ENCODE measurements at regions not wholly inside any gene's neighbourhood (a gene's known extent, or its start where the extent isn't known, plus 50 kb on each side); places are given as distances from the start of the nearest gene placed in this dataset.

- no peak for TF ChIP-seq ZNF274 (IDR thresholded peaks at IDR 0.05; ENCODE audit: low read depth, low read length)
- H3K4me3 ChIP-seq (ENCODE audit: low read length): no peak overlapping the region
These were observed 57.3 kb upstream of the TANK start for GRCh38 chr2:161102770-161103450.

- no peak for TF ChIP-seq ZNF274 (IDR thresholded peaks at IDR 0.05; ENCODE audit: low read depth, low read length)
- no peak overlapping the region for H3K4me3 ChIP-seq (ENCODE audit: low read length)
These were observed 56.8 kb upstream of the TANK start for GRCh38 chr2:161103451-161103831.

- no peak for TF ChIP-seq ZNF274 (IDR thresholded peaks at IDR 0.05; ENCODE audit: low read depth, low read length)
- peak overlapping the region; percentile 51; the same call in 1 of the 2 replicates for H3K4me3 ChIP-seq (ENCODE audit: low read length)
These were observed 56.1 kb upstream of the TANK start for GRCh38 chr2:161104054-161104553.

GRCh38 chr2:161107265-161107664 is 53.0 kb upstream of the TANK start:
- no peak for TF ChIP-seq ZNF274 (IDR thresholded peaks at IDR 0.05; ENCODE audit: low read depth, low read length)
- H3K4me3 ChIP-seq (ENCODE audit: low read length): no peak overlapping the region
